Astrocyte of the spinal cord (primary cell): ENCODE measurements at regions not wholly inside any gene's neighbourhood (a gene's known extent, or its start where the extent isn't known, plus 50 kb on each side); places are given as distances from the start of the nearest gene placed in this dataset.
"Not testable (repeated sequence)": the region's sequence is repeated elsewhere in the genome, so short reads cannot be mapped to it uniquely, and the experiment has no call there.

Experiments used
- DNase-seq: peaks from one replicate; pipeline ENCODE4 v3.0.0; 2011; ENCODE audit warnings: low read depth, low spot score
- H3K4me3 ChIP-seq: 2 replicates; pipeline ENCODE4 v1.5.1; 2011; ENCODE audit warnings: low read depth, mild to moderate bottlenecking, low read length, moderate library complexity
- in situ Hi-C: cut with HindIII; loops from 2 replicates; pipeline ENCODE4 v1.10.0; 2017; ENCODE audit warnings: low sequenced_read_pairs
- TF ChIP-seq, protein P1 (sequence below): IDR thresholded peaks from 2 replicates; pipeline ENCODE4 v1.5.1; 2012; ENCODE audit warnings: low read depth, mild to moderate bottlenecking, low read length, inconsistent platforms

DNA sequence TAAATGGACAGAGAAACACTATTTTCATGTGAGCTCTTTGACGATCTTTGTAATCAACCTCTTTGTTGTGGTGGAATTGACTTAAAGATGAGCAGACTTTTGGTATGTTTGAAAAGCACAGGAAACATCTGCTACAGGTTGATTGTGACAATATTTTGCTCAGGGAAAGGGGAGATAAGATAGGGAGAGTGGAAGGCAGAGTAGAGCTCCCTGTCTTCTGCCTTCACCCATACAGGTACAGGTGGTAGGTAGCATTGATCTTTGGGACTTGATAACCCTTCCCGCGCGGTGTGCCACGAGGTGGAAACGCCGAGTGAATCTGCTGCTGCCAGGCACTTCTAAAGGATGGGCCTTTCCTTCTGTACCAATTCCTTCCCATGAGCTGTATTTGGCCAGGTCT is 183.6 kb downstream of the UTRN start:
- TF ChIP-seq, protein P1, sequence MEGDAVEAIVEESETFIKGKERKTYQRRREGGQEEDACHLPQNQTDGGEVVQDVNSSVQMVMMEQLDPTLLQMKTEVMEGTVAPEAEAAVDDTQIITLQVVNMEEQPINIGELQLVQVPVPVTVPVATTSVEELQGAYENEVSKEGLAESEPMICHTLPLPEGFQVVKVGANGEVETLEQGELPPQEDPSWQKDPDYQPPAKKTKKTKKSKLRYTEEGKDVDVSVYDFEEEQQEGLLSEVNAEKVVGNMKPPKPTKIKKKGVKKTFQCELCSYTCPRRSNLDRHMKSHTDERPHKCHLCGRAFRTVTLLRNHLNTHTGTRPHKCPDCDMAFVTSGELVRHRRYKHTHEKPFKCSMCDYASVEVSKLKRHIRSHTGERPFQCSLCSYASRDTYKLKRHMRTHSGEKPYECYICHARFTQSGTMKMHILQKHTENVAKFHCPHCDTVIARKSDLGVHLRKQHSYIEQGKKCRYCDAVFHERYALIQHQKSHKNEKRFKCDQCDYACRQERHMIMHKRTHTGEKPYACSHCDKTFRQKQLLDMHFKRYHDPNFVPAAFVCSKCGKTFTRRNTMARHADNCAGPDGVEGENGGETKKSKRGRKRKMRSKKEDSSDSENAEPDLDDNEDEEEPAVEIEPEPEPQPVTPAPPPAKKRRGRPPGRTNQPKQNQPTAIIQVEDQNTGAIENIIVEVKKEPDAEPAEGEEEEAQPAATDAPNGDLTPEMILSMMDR = no peak
- DNase-seq = no peak
- in situ Hi-C loops = no loop called here
- no peak overlapping the region for H3K4me3 ChIP-seq

DNA sequence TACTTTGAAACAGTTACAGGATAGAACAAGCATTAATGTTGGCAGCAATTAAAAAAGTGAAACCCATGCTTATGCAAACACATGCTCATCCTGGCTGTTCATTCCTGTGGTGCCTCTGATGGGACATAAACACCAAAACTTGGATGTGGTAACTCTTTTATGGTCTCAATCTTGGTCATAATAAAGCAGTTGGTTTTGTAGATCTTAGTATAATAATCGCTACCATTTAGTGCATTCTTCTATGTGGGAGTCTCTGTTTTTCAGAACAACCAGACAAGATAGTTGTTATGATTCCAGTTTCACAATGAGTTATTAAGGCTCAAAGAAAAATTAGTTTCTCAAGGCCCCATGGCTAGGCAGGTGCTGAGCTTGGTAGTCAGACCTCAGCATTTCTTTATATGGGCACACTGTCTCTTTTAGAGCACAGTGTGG is 184.0 kb downstream of the UTRN start:
- no peak for DNase-seq

DNA sequence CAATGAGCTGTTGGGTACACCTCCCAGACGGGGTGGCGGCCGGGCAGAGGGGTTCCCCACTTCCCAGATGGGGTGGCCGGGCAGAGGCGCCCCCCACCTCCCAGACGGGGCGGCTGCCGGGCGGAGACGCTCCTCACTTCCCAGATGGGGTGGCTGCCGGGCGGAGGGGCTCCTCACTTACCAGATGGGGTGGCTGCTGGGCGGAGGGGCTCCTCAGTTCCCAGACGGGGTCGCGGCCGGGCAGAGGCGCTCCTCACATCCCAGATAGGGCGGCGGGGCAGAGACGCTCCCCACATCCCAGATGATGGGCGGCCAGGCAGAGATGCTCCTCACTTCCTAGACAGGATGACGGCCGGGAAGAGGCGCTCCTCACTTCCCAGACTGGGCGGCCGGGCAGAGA is 185.1 kb downstream of the UTRN start:
- in situ Hi-C loops, H3K4me3 ChIP-seq, DNase-seq: not testable (repeated sequence)

More for the DNA sequence above, 184.0 kb downstream of the UTRN start:
- TF ChIP-seq, protein P1 = no peak
- no peak overlapping the region for H3K4me3 ChIP-seq
- in situ Hi-C loops = no loop called here

DNA sequence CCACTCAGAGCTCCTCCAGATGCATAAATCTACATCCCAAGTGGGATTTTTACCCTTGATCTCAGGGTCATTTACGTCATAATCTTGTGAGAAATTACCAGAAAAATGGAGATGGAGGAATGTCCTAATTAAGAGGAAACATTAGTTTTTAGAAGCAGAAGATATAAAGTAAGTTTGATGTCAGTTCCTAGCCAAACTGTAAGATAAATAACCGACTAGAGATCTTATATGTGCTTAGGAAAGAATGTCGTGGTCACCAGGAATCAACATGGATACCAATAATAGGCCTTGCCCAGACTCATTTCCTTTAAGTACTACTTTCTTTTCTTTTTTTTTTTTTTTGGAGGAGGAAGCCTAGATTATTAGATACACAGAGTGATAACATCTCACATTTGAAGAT is 186.9 kb downstream of the UTRN start:
- in situ Hi-C loops = no loop called here
- DNase-seq = peak; percentile 38
- TF ChIP-seq, protein P1 = no peak
- no peak overlapping the region for H3K4me3 ChIP-seq

DNA sequence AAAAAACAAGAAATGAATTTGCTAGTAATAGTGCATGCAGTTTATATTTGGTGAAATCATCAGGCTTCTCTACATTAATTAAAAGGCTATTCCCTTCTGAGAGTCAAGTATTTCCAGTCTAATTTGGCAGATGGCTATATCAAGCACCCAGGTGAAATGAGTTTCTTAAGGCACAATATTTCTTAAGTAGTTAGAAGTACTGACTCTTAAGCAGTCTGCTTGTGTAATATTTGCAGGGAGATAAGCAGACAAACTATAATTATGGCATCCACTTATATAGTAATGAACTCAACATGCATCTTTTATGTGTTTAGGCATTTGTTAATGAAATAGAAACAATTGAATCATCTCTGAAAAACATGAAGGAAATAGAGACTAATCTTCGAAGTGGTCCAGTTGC is 189.2 kb downstream of the UTRN start:
- H3K4me3 ChIP-seq = no peak overlapping the region
- TF ChIP-seq, protein P1 = no peak
- DNase-seq = no peak
- in situ Hi-C loops = no loop called here

DNA sequence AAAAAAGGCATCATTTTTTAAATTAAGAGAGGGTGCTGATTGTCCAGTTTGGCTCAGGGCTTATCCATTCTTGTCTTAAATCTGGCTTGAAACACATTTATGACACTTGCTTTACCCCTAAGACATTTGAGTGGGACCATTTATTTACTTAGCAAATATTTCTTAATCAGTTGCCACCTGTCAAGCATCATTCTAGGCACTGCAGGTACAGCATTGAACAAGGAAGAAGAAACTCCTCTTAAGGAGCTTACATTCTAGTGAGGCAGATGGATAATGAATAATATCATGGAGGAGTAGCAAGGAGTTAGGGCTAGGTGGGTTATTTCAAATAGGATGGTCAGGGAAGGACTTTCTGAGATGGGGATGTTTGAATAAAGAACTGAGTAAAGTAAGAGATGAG is 189.8 kb downstream of the UTRN start:
- TF ChIP-seq, protein P1 = no peak
- DNase-seq = no peak
- H3K4me3 ChIP-seq = no peak overlapping the region
- in situ Hi-C loops = loop anchor here (25.0 kb wide), 1 partner anchor 363 kb away; no protein-coding TSS in a partner anchor

DNA sequence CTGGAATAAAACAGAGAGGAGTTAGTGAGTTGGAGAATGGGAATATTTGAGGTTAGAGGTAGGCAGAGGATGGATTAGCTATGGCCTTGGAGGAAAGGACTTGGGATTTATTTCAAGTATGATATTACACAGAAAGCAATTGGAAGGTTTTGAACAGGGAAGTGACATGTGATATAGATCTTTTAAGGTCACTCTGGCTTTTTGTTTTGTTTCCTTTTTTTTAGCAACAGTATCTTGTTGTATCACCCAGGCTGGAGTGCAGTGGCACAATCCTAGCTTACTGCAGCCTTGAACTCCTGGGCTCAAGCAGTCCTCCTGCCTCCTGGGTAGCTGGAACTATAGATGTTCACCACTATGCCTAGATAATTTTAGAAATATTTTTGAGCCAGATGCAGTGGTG is 190.3 kb downstream of the UTRN start:
- TF ChIP-seq, protein P1 = no peak
- in situ Hi-C loops = loop anchor here (25.0 kb wide), 1 partner anchor 363 kb away; no protein-coding TSS in a partner anchor
- DNase-seq = no peak
- no peak overlapping the region for H3K4me3 ChIP-seq
